PC-3 (cell line): ENCODE measurements at regions not wholly inside any gene's neighbourhood (a gene's known extent, or its start where the extent isn't known, plus 50 kb on each side); places are given as distances from the start of the nearest gene placed in this dataset.

Experiments
- EZH2 ChIP-seq: fragments of 300-600 bp; sonication (generic); IDR thresholded peaks from one replicate; pipeline ENCODE4 v1.6.1; 2017; ENCODE audit warnings: antibody characterized with exemption, mild to moderate bottlenecking, low read length; ENCODE audit not compliant: unreplicated experiment
- TF ChIP-seq, protein P1 (sequence below): fragments of 300-600 bp; sonication (generic); conservative IDR thresholded peaks from 2 replicates; pipeline ENCODE4 v1.5.1; 2017; ENCODE audit warnings: antibody characterized with exemption, low read depth, mild to moderate bottlenecking, low read length

DNA sequence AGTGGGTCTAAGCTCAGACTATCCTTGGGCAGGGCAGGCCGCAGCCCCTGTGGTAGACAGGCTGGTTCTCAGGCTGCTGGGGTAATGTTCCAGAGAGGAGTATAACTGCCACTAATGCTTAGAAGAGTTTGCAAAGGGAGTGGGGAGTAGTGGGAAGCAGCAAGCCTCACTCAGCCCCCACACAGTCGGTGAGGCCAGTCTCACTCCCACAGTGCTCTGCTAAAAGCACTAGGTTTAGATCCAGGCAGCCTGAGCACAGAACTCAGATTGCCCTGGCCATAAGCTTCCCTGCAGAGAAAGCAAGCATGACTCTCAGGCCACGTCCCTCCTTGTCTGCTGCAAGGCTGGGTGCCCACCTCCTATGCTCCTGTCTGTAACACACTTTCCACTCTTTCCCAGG lies 69.4 kb upstream of the HCN1 start:
- TF ChIP-seq, protein P1, sequence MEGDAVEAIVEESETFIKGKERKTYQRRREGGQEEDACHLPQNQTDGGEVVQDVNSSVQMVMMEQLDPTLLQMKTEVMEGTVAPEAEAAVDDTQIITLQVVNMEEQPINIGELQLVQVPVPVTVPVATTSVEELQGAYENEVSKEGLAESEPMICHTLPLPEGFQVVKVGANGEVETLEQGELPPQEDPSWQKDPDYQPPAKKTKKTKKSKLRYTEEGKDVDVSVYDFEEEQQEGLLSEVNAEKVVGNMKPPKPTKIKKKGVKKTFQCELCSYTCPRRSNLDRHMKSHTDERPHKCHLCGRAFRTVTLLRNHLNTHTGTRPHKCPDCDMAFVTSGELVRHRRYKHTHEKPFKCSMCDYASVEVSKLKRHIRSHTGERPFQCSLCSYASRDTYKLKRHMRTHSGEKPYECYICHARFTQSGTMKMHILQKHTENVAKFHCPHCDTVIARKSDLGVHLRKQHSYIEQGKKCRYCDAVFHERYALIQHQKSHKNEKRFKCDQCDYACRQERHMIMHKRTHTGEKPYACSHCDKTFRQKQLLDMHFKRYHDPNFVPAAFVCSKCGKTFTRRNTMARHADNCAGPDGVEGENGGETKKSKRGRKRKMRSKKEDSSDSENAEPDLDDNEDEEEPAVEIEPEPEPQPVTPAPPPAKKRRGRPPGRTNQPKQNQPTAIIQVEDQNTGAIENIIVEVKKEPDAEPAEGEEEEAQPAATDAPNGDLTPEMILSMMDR: no peak
- TF ChIP-seq EZH2: no peak
